Left lung (tissue), 4 donors: ENCODE measurements at regions not wholly inside any gene's neighbourhood (a gene's known extent, or its start where the extent isn't known, plus 50 kb on each side); places are given as distances from the start of the nearest gene placed in this dataset.

Source experiments
- ATAC-seq: fragments of 200-7000 bp; cut with Tn5 transposase; one replicate; pipeline ENCODE4 v1.9.1; 2020; ENCODE audit warnings: moderate library complexity
- DNase-seq, 4 donors: peaks; one replicate each; pipeline ENCODE4 v3.0.0-alpha.2; 2013 to 2020
- H3K27ac ChIP-seq, 2 donors: fragments of 200-600 bp; sonication (generic) in 1 of 2; one replicate each; pipeline versions ENCODE4 v1.5.0 to v1.8.0; 2020 to 2021
- H3K27me3 ChIP-seq, 2 donors: fragments of 200-600 bp; sonication (generic) in 1 of 2; one replicate each; pipeline versions ENCODE4 v1.5.0 to v1.8.0; 2020 to 2021
- H3K36me3 ChIP-seq, 2 donors: fragments of 200-600 bp; sonication (generic) in 1 of 2; one replicate each; pipeline versions ENCODE4 v1.5.0 to v1.8.0; 2020 to 2021
- H3K4me1 ChIP-seq, 2 donors: fragments of 200-600 bp; one replicate each; pipeline ENCODE4 v1.8.0; 2021
- H3K4me3 ChIP-seq, 2 donors: fragments of 200-600 bp; sonication (generic) in 1 of 2; one replicate each; pipeline versions ENCODE4 v1.5.0 to v1.8.0; 2020 to 2021; ENCODE audit warnings: mild to moderate bottlenecking in 1 of 2
- H3K9me3 ChIP-seq, 2 donors: fragments of 200-600 bp; sonication (generic) in 1 of 2; one replicate each; pipeline versions ENCODE4 v1.5.0 to v1.8.0; 2020 to 2021
- CTCF ChIP-seq, 2 donors: fragments of 200-600 bp; sonication (generic) in 1 of 2; IDR thresholded peaks; one replicate each; pipeline versions ENCODE4 v1.5.0 to v1.8.0; 2021; ENCODE audit warnings: antibody characterized with exemption in 2 of 2
- intact Hi-C, 2 donors: fragments of 100-400 bp; cut with DNase I; formaldehyde crosslinking; loops; one replicate each; pipeline versions ENCODE4 v1.11.2 to v1.14.2; 2022
- donor health status: DM: no; HTN: yes; CAD: no.
- donor health status: DM: no; HTN: no; CAD: no.

- no peak overlapping the region for H3K4me3 ChIP-seq
- H3K4me1 ChIP-seq = no peaks in the 10 kb centered on the region
- no peak for TF ChIP-seq CTCF (IDR thresholded peaks at IDR 0.05)
- H3K27me3 ChIP-seq = no peaks in the 10 kb centered on the region
- intact Hi-C loops = no loop called here
- no peaks in the 10 kb centered on the region for H3K36me3 ChIP-seq
- ATAC-seq = peak; percentile 34
- no peak for DNase-seq
- no peak overlapping the region for H3K27ac ChIP-seq
- H3K9me3 ChIP-seq = no peaks in the 10 kb centered on the region
Observed at GRCh38 chr18:53610957-53611356, 613.5 kb downstream of the MBD2 start.

- no peak for ATAC-seq
- Histone ChIP-seq H3K4me3 (no peak overlapping the region), H3K36me3 (no peaks in the 10 kb centered on the region), H3K27me3 (no peaks in the 10 kb centered on the region), H3K4me1 (no peaks in the 10 kb centered on the region), H3K27ac (no peak overlapping the region), H3K9me3 (no peaks in the 10 kb centered on the region)
- TF ChIP-seq CTCF (IDR thresholded peaks at IDR 0.05) = no peak
- DNase-seq = no peak
- intact Hi-C loops = no loop called here
Observed at GRCh38 chr18:53606792-53607191, 617.7 kb downstream of the MBD2 start.

GRCh38 chr18:53605198-53605597 is 619.3 kb downstream of the MBD2 start:
- Histone ChIP-seq H3K36me3 (no peaks in the 10 kb centered on the region), H3K27ac (no peak overlapping the region), H3K27me3 (no peaks in the 10 kb centered on the region), H3K4me3 (no peak overlapping the region), H3K9me3 (no peaks in the 10 kb centered on the region), H3K4me1 (no peaks in the 10 kb centered on the region)
- no peak for ATAC-seq
- DNase-seq = peak in 1 of 4 donors; percentile 44
- no peak for TF ChIP-seq CTCF (IDR thresholded peaks at IDR 0.05)
- intact Hi-C loops = no loop called here

- Histone ChIP-seq H3K4me1 (no peaks in the 10 kb centered on the region), H3K36me3 (no peaks in the 10 kb centered on the region), H3K27ac (no peak overlapping the region), H3K9me3 (no peaks in the 10 kb centered on the region), H3K27me3 (no peaks in the 10 kb centered on the region), H3K4me3 (no peak overlapping the region)
- ATAC-seq (no peak), DNase-seq (no peak)
- intact Hi-C loops = no loop called here
- TF ChIP-seq CTCF (IDR thresholded peaks at IDR 0.05) = no peak
Observed at GRCh38 chr18:53603276-53603675, 621.2 kb downstream of the MBD2 start.

GRCh38 chr18:53601344-53601743 is 623.1 kb downstream of the MBD2 start:
- intact Hi-C loops = no loop called here
- Histone ChIP-seq H3K27me3 (no peaks in the 10 kb centered on the region), H3K36me3 (no peaks in the 10 kb centered on the region), H3K4me1 (no peaks in the 10 kb centered on the region), H3K4me3 (no peak overlapping the region), H3K9me3 (no peaks in the 10 kb centered on the region), H3K27ac (no peak overlapping the region)
- no peak for TF ChIP-seq CTCF (IDR thresholded peaks at IDR 0.05)
- no peak for ATAC-seq
- no peak for DNase-seq
